Stimulated activated CD4-positive, alpha-beta T cell treated with anti-CD3 and anti-CD28 coated beads, Interleukin-1b, Interleukin-23, amount 100 ng/mL, for 4 hours (primary cell): ENCODE measurements at regions not wholly inside any gene's neighbourhood (a gene's known extent, or its start where the extent isn't known, plus 50 kb on each side); places are given as distances from the start of the nearest gene placed in this dataset.
"Not testable (repeated sequence)": the region's sequence is repeated elsewhere in the genome, so short reads cannot be mapped to it uniquely, and the experiment has no call there.

Experiments
- DNase-seq, 2 donors: peaks; one replicate each; pipeline ENCODE4 v3.0.0-alpha.2; 2020; ENCODE audit warnings: low read depth in 2 of 2

GRCh38 chr19:30066781-30067759, 125.0 kb downstream of the URI1 start:
- DNase-seq, result no peak

- not testable (repeated sequence) for DNase-seq
Observed at GRCh38 chr19:30067956-30068506, 126.0 kb downstream of the URI1 start.

GRCh38 chr19:30068528-30069395, 126.7 kb downstream of the URI1 start:
- no peak for DNase-seq

GRCh38 chr19:30069535-30070197, 127.6 kb downstream of the URI1 start:
- DNase-seq, result no peak

GRCh38 chr19:30070198-30070967, 128.3 kb downstream of the URI1 start:
- DNase-seq, result no peak

- no peak for DNase-seq
Observed at GRCh38 chr19:30070968-30071632, 129.1 kb downstream of the URI1 start.

GRCh38 chr19:30071871-30072270, 129.8 kb downstream of the URI1 start:
- DNase-seq, result no peak

GRCh38 chr19:30073152-30074000, 131.3 kb downstream of the URI1 start:
- no peak for DNase-seq

GRCh38 chr19:30074096-30074495, 132.1 kb downstream of the URI1 start:
- no peak for DNase-seq

GRCh38 chr19:30074741-30075715, 133.0 kb downstream of the URI1 start:
- no peak for DNase-seq

- no peak for DNase-seq
Observed at GRCh38 chr19:30076101-30076551, 134.1 kb downstream of the URI1 start.

GRCh38 chr19:30076751-30077670, 135.0 kb downstream of the URI1 start:
- DNase-seq, result no peak

- DNase-seq, result no peak
Observed at GRCh38 chr19:30077851-30078355, 135.9 kb downstream of the URI1 start.

GRCh38 chr19:30078381-30078910, 136.4 kb downstream of the URI1 start:
- DNase-seq, result no peak

- DNase-seq, result no peak
Observed at GRCh38 chr19:30079200-30079599, 137.2 kb downstream of the URI1 start.

GRCh38 chr19:30082168-30082567, 140.1 kb downstream of the URI1 start:
- DNase-seq, result no peak
